ENCODE measurements at regions not wholly inside any gene's neighbourhood (a gene's known extent, or its start where the extent isn't known, plus 50 kb on each side); places are given as distances from the start of the nearest gene placed in this dataset.
"Not testable (repeated sequence)": the region's sequence is repeated elsewhere in the genome, so short reads cannot be mapped to it uniquely, and the experiment has no call there.

- no peak for DNase-seq
These were observed 180.7 kb downstream of the ZC3H11B start for GRCh38 chr1:219432191-219432606.

- DNase-seq, result no peak
These were observed 182.5 kb downstream of the ZC3H11B start for GRCh38 chr1:219430419-219430818.

GRCh38 chr1:219428651-219429050, 184.3 kb downstream of the ZC3H11B start:
- no peak for DNase-seq

GRCh38 chr1:219427989-219428388, 184.9 kb downstream of the ZC3H11B start:
- no peak for DNase-seq

DNA sequence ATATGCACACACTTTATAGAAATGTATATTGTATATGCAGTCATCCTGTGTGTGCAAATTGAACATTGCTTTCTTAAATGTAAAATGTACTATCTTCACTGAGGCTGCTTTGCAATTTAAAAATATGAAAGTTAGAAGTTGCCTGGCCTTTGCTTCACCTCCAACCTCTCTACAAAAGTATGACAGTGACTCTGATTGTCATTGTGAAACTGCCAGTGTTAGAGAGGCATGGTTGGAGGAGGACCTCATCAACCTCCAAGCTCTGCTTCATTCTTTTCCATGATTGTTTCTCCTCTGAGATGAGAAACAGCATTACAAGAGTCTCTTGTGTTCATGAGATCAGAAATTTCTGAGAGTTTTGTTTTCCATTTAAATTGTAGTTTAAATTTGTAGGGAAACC, 185.5 kb downstream of the ZC3H11B start:
- DNase-seq, result no peak

DNA sequence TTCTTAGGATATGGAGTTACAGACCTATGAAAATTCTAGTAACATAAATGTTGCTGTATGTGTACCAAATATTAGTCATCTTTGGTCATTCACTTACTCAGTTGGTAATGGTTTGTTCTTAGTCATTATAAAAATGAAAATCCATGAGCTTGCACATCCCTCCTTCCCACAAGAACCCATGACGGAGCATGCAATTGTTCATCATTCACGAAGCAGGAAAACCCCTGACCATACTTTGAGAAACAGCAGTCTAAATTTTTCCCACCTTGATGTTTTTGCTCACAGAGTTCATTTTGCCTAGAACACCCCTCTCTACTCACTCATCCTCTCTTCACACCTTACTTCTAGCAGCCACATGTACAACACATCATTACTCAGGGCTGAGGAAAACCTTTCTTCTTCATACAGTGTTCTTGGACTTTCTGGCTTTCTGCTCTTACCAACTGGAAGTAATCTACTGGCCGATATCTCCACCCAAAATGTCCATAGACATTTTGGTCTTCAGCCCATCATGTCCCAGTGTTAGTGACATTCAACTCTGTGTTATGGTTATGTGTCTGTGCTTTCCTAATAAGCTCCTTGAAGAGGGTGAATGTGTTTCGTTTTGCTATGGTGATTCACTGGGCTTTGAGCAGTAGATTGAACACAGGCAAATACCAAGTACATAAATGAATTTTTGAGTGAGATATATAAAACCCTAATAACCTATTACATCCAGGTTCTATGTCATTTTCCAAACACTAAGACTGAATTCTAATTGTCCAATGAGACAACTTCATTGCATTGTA, 189.9 kb downstream of the ZC3H11B start:
- DNase-seq, result no peak

GRCh38 chr1:219420913-219421312, 192.0 kb downstream of the ZC3H11B start:
- no peak for DNase-seq

- DNase-seq, result no peak
These were observed 193.0 kb downstream of the ZC3H11B start for GRCh38 chr1:219419860-219420259.

- DNase-seq, result no peak
These were observed 193.8 kb downstream of the ZC3H11B start for GRCh38 chr1:219419065-219419464.

- DNase-seq, result no peak
These were observed 195.3 kb downstream of the ZC3H11B start for GRCh38 chr1:219417610-219418009.

DNA sequence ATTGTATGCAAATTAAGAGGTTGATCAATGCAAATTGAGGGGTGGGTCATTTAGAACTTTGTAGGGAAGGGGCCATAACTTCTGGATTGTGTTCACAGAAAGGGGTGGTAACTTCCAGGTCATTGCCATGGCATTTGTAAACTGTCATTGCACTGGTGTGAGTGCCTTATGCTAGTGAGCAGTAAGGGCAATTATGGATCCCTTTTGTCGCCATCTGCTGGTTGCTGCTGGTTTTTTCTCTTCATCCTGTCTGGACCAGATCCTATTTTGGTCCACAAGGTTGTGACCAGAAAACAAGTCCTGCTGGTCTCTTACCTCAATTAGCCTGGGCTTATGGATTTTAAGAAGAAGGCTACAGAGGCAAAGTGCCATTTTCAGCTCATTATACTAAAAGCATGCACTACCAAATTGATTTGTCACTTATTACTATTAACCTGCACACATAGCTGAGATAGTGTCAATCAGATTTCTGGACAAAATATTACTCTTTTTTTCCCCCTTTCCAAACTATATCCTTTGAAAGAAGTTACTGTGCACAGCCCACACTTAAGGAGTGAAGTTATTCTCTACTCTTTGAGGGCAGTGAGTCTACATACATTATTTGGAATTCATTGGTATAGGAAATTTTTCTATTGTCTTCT, 196.2 kb downstream of the ZC3H11B start:
- DNase-seq, result no peak

- DNase-seq, result no peak
These were observed 197.0 kb downstream of the ZC3H11B start for GRCh38 chr1:219415915-219416314.

- DNase-seq, result no peak
These were observed 197.5 kb downstream of the ZC3H11B start for GRCh38 chr1:219415433-219415832.

- DNase-seq, result no peak
These were observed 198.7 kb downstream of the ZC3H11B start for GRCh38 chr1:219414250-219414649.

DNA sequence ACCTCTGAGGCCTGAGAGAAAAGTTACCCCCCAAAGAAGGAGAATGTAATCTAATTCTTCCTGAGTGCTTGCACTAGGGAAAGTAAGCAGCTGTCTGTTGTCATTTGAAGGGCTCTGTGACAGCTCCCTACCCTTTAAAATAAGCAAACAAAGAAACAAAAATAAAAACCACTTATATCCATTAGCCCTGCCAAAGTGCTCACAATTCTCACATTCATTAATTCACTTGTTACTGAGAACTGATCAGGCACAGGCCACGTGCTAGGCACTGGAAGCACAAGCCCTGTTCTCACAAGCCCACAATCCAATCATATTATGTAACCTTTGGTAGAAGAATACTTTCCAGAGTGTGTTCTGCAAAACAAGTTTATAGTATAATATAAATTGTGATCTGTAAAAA, 199.4 kb downstream of the ZC3H11B start:
- DNase-seq, result no peak

DNA sequence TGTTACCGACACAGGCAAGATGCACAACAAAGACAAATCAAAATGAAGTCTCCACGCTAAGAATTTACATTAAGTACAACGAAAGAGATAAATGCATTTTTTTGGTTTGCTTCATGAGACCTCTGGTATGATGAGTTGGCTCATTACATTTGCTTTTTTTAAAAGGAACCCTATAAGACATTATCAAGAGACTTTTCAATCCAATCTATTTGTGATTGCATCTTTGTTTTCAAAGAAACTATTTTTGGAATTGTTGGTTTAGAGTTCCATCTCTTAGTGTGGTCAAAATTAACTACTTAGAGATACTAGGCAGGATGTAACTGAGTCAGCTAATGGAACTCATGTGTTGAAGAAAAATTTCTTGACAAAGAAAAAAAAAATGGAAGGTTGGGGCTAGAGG, 200.1 kb downstream of the ZC3H11B start:
- no peak for DNase-seq

DNA sequence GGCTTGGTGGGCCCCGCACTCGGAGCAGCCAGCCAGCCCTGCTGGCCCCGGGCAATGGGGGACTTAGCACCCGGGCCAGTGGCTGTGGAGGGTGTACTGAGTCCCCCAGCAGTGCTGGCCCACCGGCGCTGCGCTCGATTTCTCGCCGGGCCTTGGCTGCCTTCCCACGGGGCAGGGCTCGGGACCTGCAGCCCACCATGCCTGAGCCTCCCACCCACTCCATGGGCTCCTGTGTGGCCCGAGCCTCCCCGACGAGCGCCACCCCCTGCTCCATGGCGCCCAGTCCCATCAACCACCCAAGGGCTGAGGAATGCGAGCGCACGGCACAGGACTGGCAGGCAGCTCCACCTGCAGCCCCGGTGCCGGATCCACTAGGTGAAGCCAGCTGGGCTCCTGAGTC, 202.2 kb downstream of the ZC3H11B start:
- not testable (repeated sequence) for DNase-seq

DNA sequence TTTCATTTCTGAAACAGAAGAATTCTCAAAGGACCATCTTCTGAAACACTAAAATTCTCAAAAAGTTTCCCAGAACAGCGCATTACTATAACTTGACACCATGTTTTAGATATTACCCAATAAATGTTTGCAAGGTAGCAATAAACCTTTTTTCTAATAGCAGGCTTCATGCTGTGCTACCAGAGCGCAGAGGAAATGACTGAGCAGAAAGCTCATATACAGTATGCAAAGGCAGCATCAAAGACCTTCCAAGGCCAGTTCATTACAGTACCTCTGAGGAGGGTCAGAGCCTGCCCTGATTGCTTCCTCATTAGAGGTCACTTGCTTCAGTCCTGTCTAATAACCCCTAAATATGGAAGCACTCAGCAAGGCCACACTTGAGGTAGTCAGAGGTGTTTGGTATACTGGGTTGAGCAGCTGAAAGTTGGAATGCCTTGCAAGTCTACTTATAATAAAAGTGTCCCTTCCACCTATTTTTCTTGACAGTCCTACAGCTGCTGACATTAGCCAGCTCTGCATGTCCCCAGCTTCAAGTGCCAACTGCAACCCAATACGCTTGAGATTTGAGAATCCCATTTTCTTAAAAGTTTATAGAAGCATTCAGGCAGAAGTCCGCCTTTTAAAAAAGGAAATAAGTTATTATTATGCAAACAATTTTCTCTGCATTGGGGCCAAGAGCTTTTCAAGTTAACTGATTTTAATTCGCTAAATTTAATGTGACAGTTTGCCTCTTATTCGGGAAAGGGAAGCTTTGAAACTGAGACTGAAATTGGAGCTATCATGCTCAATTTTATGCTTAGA, 207.2 kb downstream of the ZC3H11B start:
- DNase-seq, result no peak

DNA sequence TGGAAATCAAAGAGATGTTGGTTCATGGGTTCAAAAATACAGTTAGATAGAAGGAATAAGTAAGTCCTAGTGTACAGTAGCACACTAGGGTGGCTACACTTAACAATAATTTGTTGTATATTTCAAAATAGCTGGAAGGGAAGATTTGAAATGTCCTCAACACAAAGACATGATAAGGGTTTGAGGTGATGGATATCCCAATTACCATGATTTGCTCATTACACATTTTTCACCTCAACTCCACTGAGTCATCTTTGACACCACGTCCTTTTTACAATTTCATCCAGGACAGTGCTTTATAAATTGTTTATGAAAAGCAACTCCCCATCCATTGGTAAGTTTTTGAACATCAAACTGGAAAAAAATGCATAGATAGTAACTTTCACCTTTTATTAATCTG, 208.3 kb downstream of the ZC3H11B start:
- no peak for DNase-seq

GRCh38 chr1:219402925-219403324, 210.0 kb downstream of the ZC3H11B start:
- DNase-seq, result no peak

DNA sequence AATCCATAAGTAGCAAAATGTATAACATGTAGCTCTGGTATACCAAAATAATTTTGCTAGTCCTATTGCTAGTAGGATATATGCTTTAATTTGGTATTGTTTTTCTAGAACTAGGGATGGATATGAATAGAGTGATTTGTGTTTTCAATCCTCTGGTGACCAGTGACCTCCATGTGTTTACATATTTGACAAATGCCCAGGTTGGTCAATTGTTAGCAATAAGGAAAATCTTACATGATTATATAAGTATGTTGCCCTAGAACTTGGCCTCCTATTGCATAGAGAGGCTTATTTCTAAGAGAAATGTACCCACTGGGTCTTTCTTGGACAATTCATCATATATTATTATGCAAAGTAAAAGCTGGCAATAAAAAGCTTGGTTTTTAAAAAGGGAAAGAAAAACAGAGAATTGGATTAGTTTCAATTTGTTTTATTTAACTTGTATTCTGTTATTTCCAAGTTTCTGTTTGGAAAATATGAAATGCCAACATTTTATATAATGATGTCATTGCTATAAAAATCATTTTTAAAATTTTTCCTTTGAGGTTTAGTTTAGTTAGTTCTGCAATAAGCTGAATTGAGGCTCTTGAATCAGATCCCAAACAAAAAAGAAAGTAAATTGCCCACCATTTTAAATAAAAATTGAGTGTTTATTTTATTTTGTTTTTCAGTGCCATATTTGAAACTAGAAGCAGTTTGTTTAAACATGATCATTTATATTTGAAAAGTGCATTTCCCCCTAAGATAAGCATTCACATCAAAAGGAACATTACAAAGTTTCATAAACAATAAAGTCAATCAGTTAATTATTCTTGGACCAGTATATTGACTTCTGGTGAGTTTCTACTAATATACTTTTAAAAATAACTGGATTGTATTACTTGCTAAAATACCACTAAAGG, 210.9 kb downstream of the ZC3H11B start:
- DNase-seq, result no peak

DNA sequence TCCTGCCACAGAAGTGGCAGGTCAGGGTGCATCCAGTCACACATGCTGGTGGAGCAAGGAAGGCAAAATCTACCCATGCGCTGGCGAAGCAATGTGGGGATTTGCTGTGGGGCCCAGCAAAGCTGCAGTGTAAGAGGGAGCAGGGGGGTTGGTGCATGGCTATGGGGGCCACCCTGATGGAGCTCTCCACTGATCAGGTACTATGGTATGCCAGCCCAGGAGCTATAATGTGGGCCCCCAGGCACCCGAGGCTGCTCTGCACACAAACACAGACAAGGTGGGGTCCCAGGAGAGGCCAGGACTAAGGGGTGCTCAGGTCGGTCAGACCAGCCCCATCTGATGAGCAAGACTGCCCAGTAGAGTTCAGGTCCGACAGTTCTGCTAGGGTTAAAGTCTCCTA, 213.5 kb downstream of the ZC3H11B start:
- DNase-seq, result no peak
